ENCODE measurements at regions not wholly inside any gene's neighbourhood (a gene's known extent, or its start where the extent isn't known, plus 50 kb on each side); places are given as distances from the start of the nearest gene placed in this dataset.

DNA sequence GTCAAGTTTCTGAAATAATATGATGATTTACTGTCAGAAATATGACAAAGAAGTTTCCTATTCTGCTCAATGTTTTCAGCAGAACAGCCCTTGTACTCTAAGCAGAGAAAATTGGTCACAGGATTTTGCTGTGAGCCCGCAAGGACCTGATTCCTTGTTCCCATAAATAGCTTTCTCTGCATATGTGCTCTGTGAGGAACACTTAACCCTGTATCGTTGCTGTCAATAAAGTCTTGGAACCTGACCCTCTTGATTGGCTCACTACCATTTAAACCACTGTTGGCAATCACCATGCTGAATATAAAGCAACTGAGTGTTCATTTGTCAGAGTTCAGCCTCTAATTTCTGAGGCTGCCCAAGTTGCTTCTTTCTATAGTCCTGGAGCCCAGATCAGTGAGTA, 158.2 kb upstream of the NOCT start:
- no peak overlapping the region for H3K27ac ChIP-seq
- H3K27me3 ChIP-seq, result peaks cover 0 to 11% (median 0%) of the 10 kb centered on the region in 7 donors
- ATAC-seq (peak in 1 of 8 donors; percentile 85), DNase-seq (no peak)
- no peaks in the 10 kb centered on the region for H3K9me3 ChIP-seq
- no peaks in the 10 kb centered on the region for H3K36me3 ChIP-seq
- TF ChIP-seq, protein P1, sequence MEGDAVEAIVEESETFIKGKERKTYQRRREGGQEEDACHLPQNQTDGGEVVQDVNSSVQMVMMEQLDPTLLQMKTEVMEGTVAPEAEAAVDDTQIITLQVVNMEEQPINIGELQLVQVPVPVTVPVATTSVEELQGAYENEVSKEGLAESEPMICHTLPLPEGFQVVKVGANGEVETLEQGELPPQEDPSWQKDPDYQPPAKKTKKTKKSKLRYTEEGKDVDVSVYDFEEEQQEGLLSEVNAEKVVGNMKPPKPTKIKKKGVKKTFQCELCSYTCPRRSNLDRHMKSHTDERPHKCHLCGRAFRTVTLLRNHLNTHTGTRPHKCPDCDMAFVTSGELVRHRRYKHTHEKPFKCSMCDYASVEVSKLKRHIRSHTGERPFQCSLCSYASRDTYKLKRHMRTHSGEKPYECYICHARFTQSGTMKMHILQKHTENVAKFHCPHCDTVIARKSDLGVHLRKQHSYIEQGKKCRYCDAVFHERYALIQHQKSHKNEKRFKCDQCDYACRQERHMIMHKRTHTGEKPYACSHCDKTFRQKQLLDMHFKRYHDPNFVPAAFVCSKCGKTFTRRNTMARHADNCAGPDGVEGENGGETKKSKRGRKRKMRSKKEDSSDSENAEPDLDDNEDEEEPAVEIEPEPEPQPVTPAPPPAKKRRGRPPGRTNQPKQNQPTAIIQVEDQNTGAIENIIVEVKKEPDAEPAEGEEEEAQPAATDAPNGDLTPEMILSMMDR (IDR thresholded peaks at IDR 0.05), result no peak
- H3K4me3 ChIP-seq, result no peak overlapping the region
- 42 to 60% methylated on average over 2 of the region's 2 CpGs for WGBS, 2 donors
- peaks cover 0 to 6% (median 0%) of the 10 kb centered on the region in 9 donors for H3K4me1 ChIP-seq
- intact Hi-C loops (cut with DNase I), result no loop called here

DNA sequence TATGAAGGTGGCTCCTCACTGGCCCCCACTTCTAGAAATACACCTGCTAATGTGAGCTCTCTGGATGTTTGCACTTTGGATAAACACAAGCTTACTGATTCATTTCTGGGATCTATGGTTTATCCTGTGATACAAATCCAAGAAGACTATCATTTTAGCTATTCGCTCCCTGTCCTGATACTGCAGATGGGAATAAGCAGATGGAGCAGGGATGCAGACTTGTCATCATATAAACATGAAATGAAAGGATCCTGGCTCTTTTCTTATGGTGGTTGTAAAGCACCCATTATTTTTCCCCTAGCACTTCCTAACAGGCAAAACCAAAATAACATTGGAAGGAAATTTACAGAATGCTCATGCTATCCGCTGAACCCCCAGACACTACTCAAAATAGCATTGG, 162.9 kb upstream of the NOCT start:
- intact Hi-C loops (cut with DNase I), result no loop called here
- TF ChIP-seq, protein P1 (IDR thresholded peaks at IDR 0.05), result no peak

DNA sequence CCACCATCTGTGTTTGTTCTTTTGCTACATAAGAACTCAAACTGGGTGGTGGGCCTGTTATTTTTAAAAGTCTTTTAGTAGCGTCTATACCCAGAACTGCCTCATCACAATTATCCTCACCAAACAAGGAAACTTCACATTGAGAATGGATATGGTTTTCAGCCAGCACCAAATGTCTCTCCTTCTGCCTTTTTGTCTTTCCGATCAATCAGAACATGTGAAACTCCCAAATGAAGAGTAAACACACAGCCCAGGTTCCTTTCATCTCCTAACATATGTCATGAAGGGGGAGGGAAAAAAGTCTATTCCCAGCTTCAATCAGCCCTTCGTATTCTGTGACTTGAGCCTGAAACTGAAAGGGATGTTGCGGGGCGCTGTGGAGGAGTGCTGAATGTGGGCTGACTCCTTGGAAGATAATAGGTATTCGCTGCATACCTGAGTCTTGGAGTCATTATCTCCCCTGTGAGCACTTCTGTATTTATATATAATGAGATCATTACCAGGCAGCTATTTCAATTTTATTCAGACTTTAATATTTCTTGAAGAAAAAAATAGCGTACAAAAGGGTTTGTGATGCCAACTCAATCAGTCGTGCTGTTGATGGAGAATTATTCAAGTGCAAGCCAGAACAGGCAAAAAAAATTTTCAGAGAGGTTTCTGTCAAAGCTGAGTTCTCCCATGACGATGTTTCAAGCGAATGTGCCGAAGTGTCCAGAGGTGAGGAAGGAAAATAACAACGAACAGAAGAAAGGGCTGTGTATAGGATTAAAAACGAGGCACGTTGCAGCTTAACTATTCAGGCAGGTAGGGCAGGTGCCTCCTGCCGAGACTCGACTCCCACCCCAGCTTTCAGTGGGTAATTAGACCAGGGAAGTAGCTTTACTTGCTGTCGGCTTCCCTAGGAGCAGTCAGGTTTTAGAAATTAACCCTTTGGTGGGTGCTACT, 163.9 kb upstream of the NOCT start:
- DNase-seq (no peak), ATAC-seq (no peak)
- Histone ChIP-seq H3K4me1 (no peaks in the 10 kb centered on the region), H3K36me3 (no peaks in the 10 kb centered on the region), H3K27ac (no peak overlapping the region), H3K27me3 (peaks cover 0 to 13% (median 0%) of the 10 kb centered on the region in 7 donors), H3K9me3 (no peaks in the 10 kb centered on the region), H3K4me3 (no peak overlapping the region)
- TF ChIP-seq, protein P1 (IDR thresholded peaks at IDR 0.05), result no peak
- intact Hi-C loops (cut with DNase I), result no loop called here
- 32 to 35% methylated on average over 17 of the region's 17 CpGs for WGBS, 2 donors

More for the DNA sequence above, 162.9 kb upstream of the NOCT start:
- WGBS, 2 donors, result 78 to 87% methylated on average over 2 of the region's 2 CpGs
- Histone ChIP-seq H3K27ac (no peak overlapping the region), H3K27me3 (peaks cover 0 to 13% (median 0%) of the 10 kb centered on the region in 7 donors), H3K4me3 (no peak overlapping the region), H3K36me3 (no peaks in the 10 kb centered on the region), H3K9me3 (no peaks in the 10 kb centered on the region), H3K4me1 (peaks cover 0 to 6% (median 0%) of the 10 kb centered on the region in 9 donors)
- DNase-seq (no peak), ATAC-seq (no peak)

DNA sequence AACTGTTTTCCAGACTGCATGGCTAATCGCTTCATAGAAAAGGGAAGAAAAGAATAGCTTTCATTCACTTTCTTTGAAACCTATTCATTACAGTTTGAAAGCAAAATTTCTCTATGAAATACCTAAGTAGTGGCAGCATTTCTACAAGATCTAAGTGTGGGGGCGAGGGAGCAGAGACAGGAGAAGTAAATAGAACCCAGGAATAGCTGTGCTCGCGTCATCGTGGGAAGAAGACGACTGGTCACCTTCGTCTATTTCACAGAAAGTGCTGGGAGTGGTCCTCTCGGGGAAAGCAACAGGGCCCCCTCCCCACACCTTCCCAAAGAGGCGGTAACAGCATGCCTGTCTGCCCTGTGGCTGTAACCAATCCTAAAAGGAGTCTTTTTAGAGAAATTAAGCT, 169.9 kb upstream of the NOCT start:
- H3K27me3 ChIP-seq, result peaks cover 0 to 5% (median 0%) of the 10 kb centered on the region in 7 donors
- ATAC-seq (no peak), DNase-seq (no peak)
- no peak overlapping the region for H3K27ac ChIP-seq
- H3K36me3 ChIP-seq, result no peaks in the 10 kb centered on the region
- no peaks in the 10 kb centered on the region for H3K9me3 ChIP-seq
- 61 to 71% methylated on average over 9 of the region's 9 CpGs for WGBS, 2 donors
- intact Hi-C loops (cut with DNase I), result no loop called here
- H3K4me1 ChIP-seq, result peaks cover 0 to 22% (median 0%) of the 10 kb centered on the region in 9 donors
- no peak overlapping the region for H3K4me3 ChIP-seq
- TF ChIP-seq, protein P1 (IDR thresholded peaks at IDR 0.05), result no peak

Data from heart right ventricle (tissue), 16 donors.